Right lobe of liver (tissue), 4 donors: ENCODE measurements at regions not wholly inside any gene's neighbourhood (a gene's known extent, or its start where the extent isn't known, plus 50 kb on each side); places are given as distances from the start of the nearest gene placed in this dataset.

Experiments used
- POLR2A ChIP-seq: fragments of 450-650 bp; IDR thresholded peaks from one replicate; pipeline ENCODE4 v1.6.1; 2017; ENCODE audit warnings: antibody characterized with exemption, mild to moderate bottlenecking
- TF ChIP-seq, protein P1 (sequence below), 4 donors: fragments of 200-600 bp in 3 of 4; fragments of 450-650 bp in 1 of 4; IDR thresholded peaks; one replicate each; pipeline versions ENCODE4 v1.5.1 to v1.8.0; 2016 to 2022; ENCODE audit warnings: antibody characterized with exemption in 4 of 4, mild to moderate bottlenecking in 2 of 4
- donor health status: DM: no; HTN: no; CAD: no.
- donor health status: DM: no; HTN: no; CAD: no.
- donor health status: DM: no; HTN: yes; CAD: no.

DNA sequence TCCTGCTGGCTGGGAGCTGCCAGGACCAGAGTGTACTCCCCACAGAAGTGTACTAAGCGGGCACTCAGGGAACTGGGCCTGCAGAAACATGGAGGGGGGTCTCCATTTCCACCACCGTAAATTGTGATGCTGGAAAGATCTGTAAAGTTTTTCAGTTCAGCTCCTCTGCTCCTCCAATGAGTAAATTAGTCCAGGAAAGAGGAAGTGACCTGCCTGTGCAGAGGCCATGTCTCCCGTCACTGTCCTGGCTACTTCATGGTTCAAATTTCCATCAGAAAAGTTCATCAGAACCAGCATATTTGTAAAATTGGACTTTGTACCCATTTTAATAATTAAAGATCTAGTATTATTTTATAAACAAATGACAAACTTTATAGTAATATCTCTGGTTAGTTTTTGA lies 226.7 kb upstream of the THBS1 start:
- TF ChIP-seq, protein P1, sequence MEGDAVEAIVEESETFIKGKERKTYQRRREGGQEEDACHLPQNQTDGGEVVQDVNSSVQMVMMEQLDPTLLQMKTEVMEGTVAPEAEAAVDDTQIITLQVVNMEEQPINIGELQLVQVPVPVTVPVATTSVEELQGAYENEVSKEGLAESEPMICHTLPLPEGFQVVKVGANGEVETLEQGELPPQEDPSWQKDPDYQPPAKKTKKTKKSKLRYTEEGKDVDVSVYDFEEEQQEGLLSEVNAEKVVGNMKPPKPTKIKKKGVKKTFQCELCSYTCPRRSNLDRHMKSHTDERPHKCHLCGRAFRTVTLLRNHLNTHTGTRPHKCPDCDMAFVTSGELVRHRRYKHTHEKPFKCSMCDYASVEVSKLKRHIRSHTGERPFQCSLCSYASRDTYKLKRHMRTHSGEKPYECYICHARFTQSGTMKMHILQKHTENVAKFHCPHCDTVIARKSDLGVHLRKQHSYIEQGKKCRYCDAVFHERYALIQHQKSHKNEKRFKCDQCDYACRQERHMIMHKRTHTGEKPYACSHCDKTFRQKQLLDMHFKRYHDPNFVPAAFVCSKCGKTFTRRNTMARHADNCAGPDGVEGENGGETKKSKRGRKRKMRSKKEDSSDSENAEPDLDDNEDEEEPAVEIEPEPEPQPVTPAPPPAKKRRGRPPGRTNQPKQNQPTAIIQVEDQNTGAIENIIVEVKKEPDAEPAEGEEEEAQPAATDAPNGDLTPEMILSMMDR (IDR thresholded peaks at IDR 0.05), result no peak
- no peak for TF ChIP-seq POLR2A
